Fibroblast of mammary gland (primary cell): ENCODE measurements at regions not wholly inside any gene's neighbourhood (a gene's known extent, or its start where the extent isn't known, plus 50 kb on each side); places are given as distances from the start of the nearest gene placed in this dataset.

Source experiments
- DNase-seq: peaks from one replicate; pipeline ENCODE4 v3.0.0-alpha.2; 2010; ENCODE audit warnings: low read depth
- H3K4me3 ChIP-seq: 2 replicates; pipeline ENCODE4 v1.5.1; 2011; ENCODE audit warnings: low read depth, mild to moderate bottlenecking, low read length, moderate library complexity; ENCODE audit not compliant: control insufficient read depth
- TF ChIP-seq, protein P1 (sequence below): conservative IDR thresholded peaks from 2 replicates; pipeline ENCODE4 v1.5.1; 2011; ENCODE audit warnings: low read depth, low read length, inconsistent platforms; ENCODE audit not compliant: control insufficient read depth, insufficient read depth

DNA sequence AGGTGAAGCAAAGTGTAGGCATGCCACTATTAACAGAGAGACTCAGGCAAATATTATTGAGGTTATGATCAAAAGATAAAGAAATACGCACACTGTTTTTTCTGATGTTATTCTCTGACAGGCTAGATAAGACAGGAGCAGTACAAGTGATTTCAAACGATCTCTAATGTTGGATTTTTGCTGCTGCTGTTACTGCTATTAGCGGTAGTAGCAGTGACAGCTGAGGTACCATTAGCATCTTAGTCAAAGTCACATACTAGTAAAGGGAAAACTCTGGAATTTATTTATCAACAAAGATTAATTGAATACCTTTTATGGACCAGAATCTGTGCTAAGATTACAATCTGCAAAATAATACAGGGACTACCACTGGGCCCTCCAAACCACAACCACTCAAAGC lies 362.4 kb upstream of the CDH6 start:
- no peak overlapping the region for H3K4me3 ChIP-seq
- no peak for DNase-seq
- TF ChIP-seq, protein P1, sequence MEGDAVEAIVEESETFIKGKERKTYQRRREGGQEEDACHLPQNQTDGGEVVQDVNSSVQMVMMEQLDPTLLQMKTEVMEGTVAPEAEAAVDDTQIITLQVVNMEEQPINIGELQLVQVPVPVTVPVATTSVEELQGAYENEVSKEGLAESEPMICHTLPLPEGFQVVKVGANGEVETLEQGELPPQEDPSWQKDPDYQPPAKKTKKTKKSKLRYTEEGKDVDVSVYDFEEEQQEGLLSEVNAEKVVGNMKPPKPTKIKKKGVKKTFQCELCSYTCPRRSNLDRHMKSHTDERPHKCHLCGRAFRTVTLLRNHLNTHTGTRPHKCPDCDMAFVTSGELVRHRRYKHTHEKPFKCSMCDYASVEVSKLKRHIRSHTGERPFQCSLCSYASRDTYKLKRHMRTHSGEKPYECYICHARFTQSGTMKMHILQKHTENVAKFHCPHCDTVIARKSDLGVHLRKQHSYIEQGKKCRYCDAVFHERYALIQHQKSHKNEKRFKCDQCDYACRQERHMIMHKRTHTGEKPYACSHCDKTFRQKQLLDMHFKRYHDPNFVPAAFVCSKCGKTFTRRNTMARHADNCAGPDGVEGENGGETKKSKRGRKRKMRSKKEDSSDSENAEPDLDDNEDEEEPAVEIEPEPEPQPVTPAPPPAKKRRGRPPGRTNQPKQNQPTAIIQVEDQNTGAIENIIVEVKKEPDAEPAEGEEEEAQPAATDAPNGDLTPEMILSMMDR, result no peak

- TF ChIP-seq, protein P1, result no peak
- DNase-seq, result no peak
- H3K4me3 ChIP-seq, result no peak overlapping the region
Observed at GRCh38 chr5:30811298-30811697, 382.2 kb upstream of the CDH6 start.

DNA sequence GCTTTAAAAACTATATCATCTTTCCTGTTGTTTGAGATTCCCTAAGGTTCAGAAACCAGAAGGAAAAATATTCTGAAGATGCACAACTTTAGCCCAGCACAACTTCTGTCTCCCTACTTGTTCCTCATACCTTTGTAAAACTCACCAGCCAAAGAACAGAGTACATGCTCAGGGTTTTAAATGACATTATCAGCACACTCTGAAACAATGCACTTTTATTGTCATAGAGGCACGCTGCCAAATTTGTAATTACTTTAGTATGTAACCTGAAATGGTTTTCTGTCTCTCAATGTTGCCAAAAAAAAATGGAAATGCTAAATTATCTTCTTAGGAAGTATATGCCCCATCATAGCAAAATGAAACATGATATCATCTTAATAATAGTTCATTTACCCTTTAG lies 383.6 kb upstream of the CDH6 start:
- no peak overlapping the region for H3K4me3 ChIP-seq
- TF ChIP-seq, protein P1, result no peak
- DNase-seq, result no peak

DNA sequence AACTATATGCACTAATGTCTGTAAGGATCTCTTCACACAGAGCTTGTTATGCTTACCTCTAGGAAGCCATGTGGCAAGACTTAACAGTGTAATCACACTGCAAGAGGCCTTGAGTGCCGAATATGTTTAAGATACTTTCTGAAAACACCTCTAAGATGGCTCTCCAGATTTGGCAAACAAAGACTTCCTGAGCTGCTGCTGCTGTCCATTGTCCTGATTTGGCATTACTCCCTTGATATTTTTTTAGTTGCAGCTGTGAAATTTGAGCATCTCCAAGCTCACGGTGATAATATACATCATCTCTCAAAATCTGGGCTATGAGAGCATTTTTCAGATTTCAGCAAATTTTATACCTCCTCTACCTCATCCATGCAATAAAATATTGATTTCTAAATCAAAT lies 384.5 kb upstream of the CDH6 start:
- DNase-seq, result no peak
- no peak overlapping the region for H3K4me3 ChIP-seq
- TF ChIP-seq, protein P1, result no peak

DNA sequence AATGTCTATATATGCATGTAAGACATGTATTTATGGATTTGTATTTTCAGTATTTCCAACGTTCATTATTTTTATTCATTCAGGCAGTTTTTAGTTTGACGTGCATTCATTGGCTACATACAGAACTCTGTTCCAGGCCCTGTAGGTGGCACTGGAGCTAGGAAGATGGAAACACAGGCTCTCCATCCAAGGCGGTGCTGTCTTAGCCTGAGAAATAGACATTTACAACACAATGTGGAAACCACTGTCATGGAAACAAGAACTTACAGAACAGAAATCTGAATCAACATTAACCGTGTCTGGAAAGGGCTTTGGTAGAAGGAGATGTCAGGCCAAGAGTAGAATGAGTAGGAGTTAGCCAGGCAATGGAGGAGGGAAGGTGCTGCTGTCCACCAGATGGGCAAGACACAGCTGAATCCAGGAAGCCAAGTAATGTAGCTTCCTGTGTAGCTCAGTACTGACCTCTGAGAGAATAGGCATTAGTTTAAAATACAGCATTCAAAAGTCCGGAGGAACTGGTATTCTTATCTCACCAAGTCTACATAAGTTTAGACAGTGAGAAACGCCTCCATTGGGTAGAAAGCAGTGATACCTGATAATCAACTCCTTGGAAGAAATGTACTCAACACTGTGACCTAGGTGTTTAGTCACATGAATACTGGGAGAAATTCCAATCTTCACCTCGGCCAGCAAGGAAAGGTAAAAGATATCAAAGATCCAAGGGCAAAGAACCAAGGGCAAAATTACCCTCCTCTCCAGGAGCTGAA lies 388.6 kb upstream of the CDH6 start:
- no peak for DNase-seq
- TF ChIP-seq, protein P1, result no peak
- no peak overlapping the region for H3K4me3 ChIP-seq

GRCh38 chr5:30802961-30803705 lies 390.4 kb upstream of the CDH6 start:
- no peak for DNase-seq
- TF ChIP-seq, protein P1, result no peak
- no peak overlapping the region for H3K4me3 ChIP-seq
